ENCODE measurements at regions not wholly inside any gene's neighbourhood (a gene's known extent, or its start where the extent isn't known, plus 50 kb on each side); places are given as distances from the start of the nearest gene placed in this dataset.

DNA sequence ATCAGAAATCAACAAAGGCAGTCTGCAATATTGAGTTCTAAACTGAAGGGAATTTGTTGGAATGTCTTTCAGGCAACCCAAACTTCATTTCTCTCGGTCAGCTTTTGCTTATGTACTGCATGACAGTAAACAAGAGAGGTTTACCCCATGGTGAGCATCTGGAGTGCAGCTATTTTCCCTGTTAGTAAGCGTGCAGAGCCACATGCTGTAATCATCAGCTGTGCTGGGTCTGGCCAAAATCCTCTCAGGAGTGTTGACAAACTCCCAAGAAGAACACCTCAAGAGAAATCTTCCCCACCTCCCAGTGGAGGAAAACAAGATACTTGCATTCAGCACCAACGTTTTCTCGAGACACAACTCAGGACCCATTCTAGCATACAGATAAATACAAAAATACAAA lies 83.6 kb upstream of the ADAMTSL1 start:
- TF ChIP-seq, protein P1, sequence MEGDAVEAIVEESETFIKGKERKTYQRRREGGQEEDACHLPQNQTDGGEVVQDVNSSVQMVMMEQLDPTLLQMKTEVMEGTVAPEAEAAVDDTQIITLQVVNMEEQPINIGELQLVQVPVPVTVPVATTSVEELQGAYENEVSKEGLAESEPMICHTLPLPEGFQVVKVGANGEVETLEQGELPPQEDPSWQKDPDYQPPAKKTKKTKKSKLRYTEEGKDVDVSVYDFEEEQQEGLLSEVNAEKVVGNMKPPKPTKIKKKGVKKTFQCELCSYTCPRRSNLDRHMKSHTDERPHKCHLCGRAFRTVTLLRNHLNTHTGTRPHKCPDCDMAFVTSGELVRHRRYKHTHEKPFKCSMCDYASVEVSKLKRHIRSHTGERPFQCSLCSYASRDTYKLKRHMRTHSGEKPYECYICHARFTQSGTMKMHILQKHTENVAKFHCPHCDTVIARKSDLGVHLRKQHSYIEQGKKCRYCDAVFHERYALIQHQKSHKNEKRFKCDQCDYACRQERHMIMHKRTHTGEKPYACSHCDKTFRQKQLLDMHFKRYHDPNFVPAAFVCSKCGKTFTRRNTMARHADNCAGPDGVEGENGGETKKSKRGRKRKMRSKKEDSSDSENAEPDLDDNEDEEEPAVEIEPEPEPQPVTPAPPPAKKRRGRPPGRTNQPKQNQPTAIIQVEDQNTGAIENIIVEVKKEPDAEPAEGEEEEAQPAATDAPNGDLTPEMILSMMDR (IDR thresholded peaks at IDR 0.05; ENCODE audit: extremely low read depth in 1 of 2, insufficient read depth in 1 of 2, low read depth in 1 of 2, low read length in 2 of 2), result no peak
- TF ChIP-seq EZH2 (IDR thresholded peaks at IDR 0.05; ENCODE audit: borderline replicate concordance, low read depth, low read length, severe bottlenecking), result no peak
- no peak for TF ChIP-seq GATA2 (IDR thresholded peaks at IDR 0.05; ENCODE audit: insufficient read depth, insufficient read length, low read depth, low read length)
- no peak for TF ChIP-seq FOS (IDR thresholded peaks at IDR 0.05; ENCODE audit: borderline replicate concordance, insufficient read depth, low read length)
- TF ChIP-seq POLR2AphosphoS5 (IDR thresholded peaks at IDR 0.05; ENCODE audit: insufficient read depth, low read depth, low read length), result no peak
